ENCODE measurements at regions not wholly inside any gene's neighbourhood (a gene's known extent, or its start where the extent isn't known, plus 50 kb on each side); places are given as distances from the start of the nearest gene placed in this dataset.

GRCh38 chr4:123014038-123014437 lies 91.6 kb upstream of the NUDT6 start:
- Histone ChIP-seq H3K4me1 (no peaks in the 10 kb centered on the region), H3K36me3 (ENCODE audit: low read depth, missing control alignments) (no peaks in the 10 kb centered on the region), H3K27me3 (no peaks in the 10 kb centered on the region), H3K27ac (no peak overlapping the region), H3K4me3 (no peak overlapping the region), H3K9me3 (no peaks in the 10 kb centered on the region)
- intact Hi-C loops (cut with DNase I; ENCODE audit: low total_unique reads), result no loop called here
- TF ChIP-seq CTCF (IDR thresholded peaks at IDR 0.05) (no peak), POLR2A (IDR thresholded peaks at IDR 0.05) (no peak)
- 69 to 83% methylated on average over 1 of the region's 1 CpG for WGBS, 2 donors
- no peak for DNase-seq

GRCh38 chr4:123017078-123017477 lies 94.7 kb upstream of the NUDT6 start:
- Histone ChIP-seq H3K27me3 (no peaks in the 10 kb centered on the region), H3K4me3 (no peak overlapping the region), H3K27ac (no peak overlapping the region), H3K9me3 (no peaks in the 10 kb centered on the region), H3K36me3 (ENCODE audit: low read depth, missing control alignments) (no peaks in the 10 kb centered on the region), H3K4me1 (no peaks in the 10 kb centered on the region)
- intact Hi-C loops (cut with DNase I; ENCODE audit: low total_unique reads), result no loop called here
- WGBS, 2 donors, result 80 to 87% methylated on average over 5 to 7 of the region's 8 CpGs
- no peak for DNase-seq
- TF ChIP-seq CTCF (IDR thresholded peaks at IDR 0.05) (no peak), POLR2A (IDR thresholded peaks at IDR 0.05) (no peak)

- WGBS, 2 donors, result 56 to 67% methylated on average over 3 of the region's 3 CpGs
- intact Hi-C loops (cut with DNase I; ENCODE audit: low total_unique reads), result no loop called here
- Histone ChIP-seq H3K36me3 (ENCODE audit: low read depth, missing control alignments) (no peaks in the 10 kb centered on the region), H3K27me3 (no peaks in the 10 kb centered on the region), H3K4me1 (no peaks in the 10 kb centered on the region), H3K27ac (no peak overlapping the region), H3K9me3 (no peaks in the 10 kb centered on the region), H3K4me3 (no peak overlapping the region)
- peak; percentile 25 for DNase-seq
- TF ChIP-seq POLR2A (IDR thresholded peaks at IDR 0.05), result no peak
- no peak for TF ChIP-seq CTCF (IDR thresholded peaks at IDR 0.05)
Measured at GRCh38 chr4:123017636-123018395, 95.4 kb upstream of the NUDT6 start.

- DNase-seq, result no peak
- TF ChIP-seq CTCF (IDR thresholded peaks at IDR 0.05) (no peak), POLR2A (IDR thresholded peaks at IDR 0.05) (no peak)
- no peak overlapping the region for H3K4me3 ChIP-seq
- H3K36me3 ChIP-seq (ENCODE audit: low read depth, missing control alignments), result no peaks in the 10 kb centered on the region
- H3K27ac ChIP-seq, result no peak overlapping the region
- no peaks in the 10 kb centered on the region for H3K9me3 ChIP-seq
- no peaks in the 10 kb centered on the region for H3K27me3 ChIP-seq
- H3K4me1 ChIP-seq, result no peaks in the 10 kb centered on the region
- 66 to 69% methylated on average over 3 of the region's 3 CpGs for WGBS, 2 donors
- intact Hi-C loops (cut with DNase I; ENCODE audit: low total_unique reads), result no loop called here
Measured at GRCh38 chr4:123018396-123018775, 96.0 kb upstream of the NUDT6 start.

- Histone ChIP-seq H3K4me3 (no peak overlapping the region), H3K36me3 (ENCODE audit: low read depth, missing control alignments) (no peaks in the 10 kb centered on the region), H3K27me3 (no peaks in the 10 kb centered on the region), H3K9me3 (no peaks in the 10 kb centered on the region), H3K27ac (no peak overlapping the region), H3K4me1 (no peaks in the 10 kb centered on the region)
- no peak for DNase-seq
- intact Hi-C loops (cut with DNase I; ENCODE audit: low total_unique reads), result no loop called here
- 97 to 99% methylated on average over 11 of the region's 11 CpGs for WGBS, 2 donors
- TF ChIP-seq CTCF (IDR thresholded peaks at IDR 0.05) (no peak), POLR2A (IDR thresholded peaks at IDR 0.05) (no peak)
Measured at GRCh38 chr4:123020285-123020684, 97.9 kb upstream of the NUDT6 start.

Measured in testis (tissue), 2 donors.